ENCODE measurements at regions not wholly inside any gene's neighbourhood (a gene's known extent, or its start where the extent isn't known, plus 50 kb on each side); places are given as distances from the start of the nearest gene placed in this dataset.
"Not testable (repeated sequence)": the region's sequence is repeated elsewhere in the genome, so short reads cannot be mapped to it uniquely, and the experiment has no call there.

DNA sequence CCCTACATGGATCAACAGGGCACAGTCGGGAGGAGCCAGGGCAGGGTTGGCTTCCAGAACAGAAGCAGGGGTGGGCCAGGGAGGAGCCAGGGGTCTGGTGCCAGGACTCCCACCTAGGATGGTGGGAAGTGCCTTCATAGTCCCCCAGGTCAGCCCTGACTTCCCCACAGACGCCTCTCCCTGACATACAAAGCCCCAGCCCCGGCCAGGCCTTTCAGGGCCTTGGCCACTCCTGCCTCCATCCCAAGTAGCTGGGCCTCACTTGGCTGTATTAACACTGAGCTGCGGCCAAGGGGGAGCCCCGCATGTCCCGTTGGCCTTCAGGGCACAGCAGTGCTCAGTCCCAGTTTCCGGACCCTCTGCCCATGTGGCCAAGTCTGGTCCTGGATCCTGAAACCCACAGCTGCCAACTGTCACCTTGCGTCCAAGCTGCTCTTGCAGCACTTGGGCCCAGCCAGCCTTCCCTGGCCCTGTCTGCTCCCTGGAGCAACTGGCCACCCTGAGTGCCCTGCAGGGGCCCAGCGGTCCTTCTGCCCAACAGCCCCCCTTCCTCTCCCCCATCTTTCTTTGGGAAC, 627.8 kb downstream of the MATN1 start:
- no peak overlapping the region for H3K4me3 Mint-ChIP-seq
- H3K36me3 Mint-ChIP-seq (ENCODE audit: low read depth), result no peaks in the 10 kb centered on the region
- H3K27ac Mint-ChIP-seq, result no peak overlapping the region
- no peaks in the 10 kb centered on the region for H3K4me1 Mint-ChIP-seq (ENCODE audit: low read depth)
- H3K27me3 Mint-ChIP-seq, result no peaks in the 10 kb centered on the region
- peaks cover 31% of the 10 kb centered on the region for H3K9me3 Mint-ChIP-seq
- intact Hi-C loops (cut with micrococcal nuclease), result no loop called here

DNA sequence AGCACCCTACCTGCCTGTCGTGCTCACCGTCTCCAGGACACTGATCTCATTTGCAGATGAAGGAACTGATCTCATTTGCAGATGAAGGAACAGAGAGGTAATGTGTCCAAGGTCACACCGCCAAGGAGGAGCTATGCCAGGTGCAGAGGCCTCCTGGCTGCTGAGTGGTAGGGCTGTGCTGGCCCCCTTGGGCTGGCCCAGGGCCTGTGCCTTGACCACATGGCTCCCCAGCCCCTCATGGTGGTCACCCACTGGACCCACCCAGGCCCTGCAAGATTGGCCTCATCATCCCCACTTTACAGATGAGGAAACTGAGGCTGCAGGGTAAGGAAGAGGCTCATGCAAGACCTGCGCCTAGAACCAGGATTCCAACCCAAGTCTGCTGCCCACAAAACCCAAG, 628.3 kb downstream of the MATN1 start:
- H3K9me3 Mint-ChIP-seq, result peaks cover 31% of the 10 kb centered on the region
- no peaks in the 10 kb centered on the region for H3K27me3 Mint-ChIP-seq
- H3K4me3 Mint-ChIP-seq, result no peak overlapping the region
- H3K4me1 Mint-ChIP-seq (ENCODE audit: low read depth), result no peaks in the 10 kb centered on the region
- no peak overlapping the region for H3K27ac Mint-ChIP-seq
- no peaks in the 10 kb centered on the region for H3K36me3 Mint-ChIP-seq (ENCODE audit: low read depth)
- intact Hi-C loops (cut with micrococcal nuclease), result no loop called here

- H3K36me3 Mint-ChIP-seq (ENCODE audit: low read depth), result no peaks in the 10 kb centered on the region
- no peaks in the 10 kb centered on the region for H3K27me3 Mint-ChIP-seq
- peaks cover 31% of the 10 kb centered on the region for H3K9me3 Mint-ChIP-seq
- H3K4me3 Mint-ChIP-seq, result no peak overlapping the region
- H3K4me1 Mint-ChIP-seq (ENCODE audit: low read depth), result no peaks in the 10 kb centered on the region
- intact Hi-C loops (cut with micrococcal nuclease), result no loop called here
- H3K27ac Mint-ChIP-seq, result no peak overlapping the region
Observed at GRCh38 chr1:30092051-30092858, 631.1 kb downstream of the MATN1 start.

DNA sequence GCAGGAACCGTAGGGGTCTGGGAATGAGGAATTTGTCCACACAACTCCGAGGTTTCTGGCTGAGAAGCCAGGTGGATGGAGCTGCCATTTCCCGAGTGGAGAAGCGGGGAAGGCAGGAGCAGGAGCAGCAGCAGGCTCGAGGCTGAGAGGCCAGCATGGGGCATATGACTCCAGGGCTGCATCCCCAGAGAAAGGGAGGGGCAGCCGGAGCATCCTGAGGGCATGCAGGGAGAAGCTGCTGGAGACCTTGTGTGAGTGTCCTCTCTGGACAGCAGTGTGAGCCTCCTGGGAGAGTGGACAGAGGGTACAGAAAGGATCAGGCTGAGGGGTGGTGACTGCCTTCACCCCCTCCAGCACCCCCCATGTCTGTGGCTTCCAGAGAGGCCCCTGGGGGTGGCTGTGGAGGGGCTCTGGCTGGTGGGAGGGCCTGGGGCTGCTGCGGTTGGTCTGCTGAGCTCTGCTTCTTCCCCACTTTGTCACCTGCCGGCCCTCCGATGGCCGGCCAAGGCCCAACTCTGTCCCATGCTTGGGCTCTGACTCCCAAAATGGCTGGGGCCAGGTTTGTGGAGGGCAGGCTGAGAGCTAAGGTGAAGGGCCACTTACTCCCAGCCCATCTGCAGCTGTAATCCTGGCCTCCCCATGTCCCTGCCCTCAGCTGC, 633.1 kb downstream of the MATN1 start:
- Mint-ChIP-seq H3K4me3 (no peak overlapping the region), H3K27me3 (peaks cover 11% of the 10 kb centered on the region), H3K27ac (no peak overlapping the region), H3K9me3 (peaks cover 31% of the 10 kb centered on the region), H3K36me3 (ENCODE audit: low read depth) (no peaks in the 10 kb centered on the region), H3K4me1 (ENCODE audit: low read depth) (no peaks in the 10 kb centered on the region)
- intact Hi-C loops (cut with micrococcal nuclease), result no loop called here

- Mint-ChIP-seq H3K4me1 (ENCODE audit: low read depth) (peaks cover 1% of the 10 kb centered on the region), H3K27ac (no peak overlapping the region), H3K9me3 (peaks cover 31% of the 10 kb centered on the region), H3K27me3 (peaks cover 13% of the 10 kb centered on the region), H3K4me3 (no peak overlapping the region), H3K36me3 (ENCODE audit: low read depth) (no peaks in the 10 kb centered on the region)
- intact Hi-C loops (cut with micrococcal nuclease), result no loop called here
Observed at GRCh38 chr1:30089024-30089430, 634.4 kb downstream of the MATN1 start.

DNA sequence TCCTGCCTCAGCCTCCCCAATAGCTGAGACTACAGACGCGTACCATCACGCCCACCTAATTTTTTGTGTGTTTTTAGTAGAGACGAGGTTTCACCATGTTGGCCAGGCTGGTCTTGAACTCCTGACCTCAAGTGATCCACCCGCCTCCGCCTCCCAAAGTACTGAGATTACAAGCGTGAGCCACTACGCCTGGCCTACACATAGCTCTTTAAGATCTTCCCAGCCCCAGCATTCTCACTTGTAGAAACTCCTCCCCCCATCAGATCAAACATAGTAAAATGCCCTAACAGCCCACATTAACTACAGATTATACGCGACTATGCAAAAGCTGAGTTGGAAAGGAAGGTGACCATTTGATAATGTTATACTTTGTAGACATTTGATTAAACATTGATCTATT, 634.8 kb downstream of the MATN1 start:
- Mint-ChIP-seq H3K27ac (no peak overlapping the region), H3K4me3 (no peak overlapping the region), H3K9me3 (peaks cover 27% of the 10 kb centered on the region), H3K27me3 (peaks cover 13% of the 10 kb centered on the region), H3K4me1 (ENCODE audit: low read depth) (peaks cover 6% of the 10 kb centered on the region), H3K36me3 (ENCODE audit: low read depth) (no peaks in the 10 kb centered on the region)
- intact Hi-C loops (cut with micrococcal nuclease), result no loop called here

DNA sequence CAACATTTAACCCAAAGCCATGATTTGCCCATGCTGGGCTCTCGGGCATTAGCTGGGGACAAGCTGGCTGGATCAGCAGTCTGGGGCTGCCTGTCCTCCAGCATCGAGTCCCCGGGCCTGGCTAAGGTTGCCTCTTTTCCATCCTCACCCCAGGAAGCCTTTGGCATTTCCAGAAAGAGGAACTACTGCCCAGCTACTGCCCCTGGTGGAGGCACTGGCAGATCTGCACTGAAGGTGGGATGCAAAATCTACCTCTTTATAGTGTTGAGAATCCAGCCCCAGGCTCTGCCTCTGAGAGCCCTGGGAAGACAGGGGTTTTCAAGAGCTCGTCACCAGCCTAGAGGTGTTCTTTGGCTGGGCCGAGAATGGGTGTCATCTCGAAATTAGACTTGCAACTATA, 635.9 kb downstream of the MATN1 start:
- H3K4me1 Mint-ChIP-seq (ENCODE audit: low read depth), result peaks cover 6% of the 10 kb centered on the region
- intact Hi-C loops (cut with micrococcal nuclease), result no loop called here
- peaks cover 13% of the 10 kb centered on the region for H3K27me3 Mint-ChIP-seq
- no peak overlapping the region for H3K4me3 Mint-ChIP-seq
- peaks cover 16% of the 10 kb centered on the region for H3K9me3 Mint-ChIP-seq
- H3K27ac Mint-ChIP-seq, result no peak overlapping the region
- H3K36me3 Mint-ChIP-seq (ENCODE audit: low read depth), result no peaks in the 10 kb centered on the region

- Mint-ChIP-seq H3K36me3 (ENCODE audit: low read depth) (no peaks in the 10 kb centered on the region), H3K27ac (no peak overlapping the region), H3K4me1 (ENCODE audit: low read depth) (peaks cover 6% of the 10 kb centered on the region), H3K4me3 (no peak overlapping the region), H3K9me3 (peaks cover 2% of the 10 kb centered on the region), H3K27me3 (peaks cover 13% of the 10 kb centered on the region)
- intact Hi-C loops (cut with micrococcal nuclease), result no loop called here
Observed at GRCh38 chr1:30085811-30086770, 637.3 kb downstream of the MATN1 start.

DNA sequence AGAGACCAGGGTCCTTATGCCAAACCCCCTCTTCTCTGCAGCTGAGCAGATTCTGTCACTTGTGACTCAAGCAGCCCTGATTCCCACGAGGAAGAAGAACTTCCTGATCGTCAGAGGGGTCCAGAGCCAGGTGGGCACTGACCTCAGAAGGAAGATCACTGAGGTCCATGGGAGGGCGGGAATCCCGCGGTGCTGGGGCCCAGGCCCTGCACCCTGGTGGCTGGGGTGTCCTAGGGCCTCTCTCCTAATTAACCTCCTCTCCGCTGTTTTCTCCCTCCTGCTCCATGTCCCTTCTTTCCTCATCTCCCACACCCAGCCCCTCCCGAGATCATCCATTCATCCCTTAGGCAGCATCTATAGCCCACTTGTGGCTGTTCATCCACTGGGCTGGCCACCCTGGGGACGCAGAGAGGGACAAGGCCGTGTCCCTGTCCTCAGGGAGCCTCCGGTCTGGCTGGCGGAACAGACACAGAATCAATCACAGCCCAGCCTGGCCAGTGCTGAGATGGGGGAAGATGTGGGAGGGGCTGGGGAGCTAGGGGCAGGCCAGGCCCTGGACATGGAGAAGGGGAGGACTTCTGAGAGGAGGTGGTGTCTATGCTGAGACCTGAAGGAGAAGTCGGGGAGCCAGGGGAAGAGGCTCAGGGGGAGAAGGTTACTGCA, 638.3 kb downstream of the MATN1 start:
- Mint-ChIP-seq H3K27ac (no peak overlapping the region), H3K4me1 (ENCODE audit: low read depth) (peaks cover 6% of the 10 kb centered on the region), H3K36me3 (ENCODE audit: low read depth) (no peaks in the 10 kb centered on the region), H3K4me3 (no peak overlapping the region), H3K27me3 (peaks cover 15% of the 10 kb centered on the region), H3K9me3 (no peaks in the 10 kb centered on the region)
- intact Hi-C loops (cut with micrococcal nuclease), result no loop called here

- Mint-ChIP-seq H3K36me3 (ENCODE audit: low read depth) (no peaks in the 10 kb centered on the region), H3K27ac (no peak overlapping the region), H3K9me3 (no peaks in the 10 kb centered on the region), H3K27me3 (peaks cover 15% of the 10 kb centered on the region), H3K4me3 (no peak overlapping the region), H3K4me1 (ENCODE audit: low read depth) (peaks cover 6% of the 10 kb centered on the region)
- intact Hi-C loops (cut with micrococcal nuclease), result no loop called here
Observed at GRCh38 chr1:30083800-30084464, 639.5 kb downstream of the MATN1 start.

DNA sequence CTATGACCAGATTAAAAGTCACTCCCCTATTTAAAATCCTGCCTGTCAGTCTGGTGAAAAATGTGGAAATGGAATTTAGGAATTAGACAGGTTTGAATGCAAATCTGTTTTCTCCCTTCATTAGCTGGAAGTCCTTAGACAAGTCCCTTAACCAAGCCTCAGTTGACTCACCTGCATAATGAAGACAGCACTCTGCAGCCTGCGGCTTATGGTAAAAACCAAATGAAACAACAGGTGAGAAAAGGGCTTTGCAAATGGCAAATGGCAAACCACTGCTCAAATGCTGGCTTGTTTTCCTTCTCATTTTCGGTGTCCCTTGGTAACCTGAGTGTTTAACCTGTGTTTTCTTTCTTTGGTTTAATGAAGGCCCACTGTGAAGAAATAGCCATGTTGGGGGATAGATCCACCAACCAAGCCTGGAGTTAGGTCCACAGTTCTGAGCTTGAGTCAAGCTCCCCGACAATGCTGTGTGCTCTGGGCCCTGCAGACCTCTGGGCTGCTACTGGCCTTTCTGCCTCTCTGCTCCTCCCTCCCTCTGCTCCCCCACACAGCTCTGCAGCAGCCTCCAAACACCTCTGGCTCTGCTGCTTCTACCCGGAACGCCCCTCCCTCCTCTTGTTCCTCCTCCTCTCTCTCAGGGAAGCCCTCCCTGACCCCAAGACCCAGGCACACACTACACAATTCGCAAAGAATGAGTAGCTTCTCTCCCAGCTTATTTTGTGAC, 641.8 kb downstream of the MATN1 start:
- Mint-ChIP-seq H3K36me3 (ENCODE audit: low read depth) (no peaks in the 10 kb centered on the region), H3K4me3 (no peak overlapping the region), H3K27me3 (peaks cover 13% of the 10 kb centered on the region), H3K4me1 (ENCODE audit: low read depth) (peaks cover 6% of the 10 kb centered on the region), H3K9me3 (peaks cover 6% of the 10 kb centered on the region), H3K27ac (no peak overlapping the region)
- intact Hi-C loops (cut with micrococcal nuclease), result no loop called here

- H3K4me3 Mint-ChIP-seq; H3K27me3 Mint-ChIP-seq; H3K36me3 Mint-ChIP-seq (ENCODE audit: low read depth); intact Hi-C loops (cut with micrococcal nuclease); H3K27ac Mint-ChIP-seq; H3K4me1 Mint-ChIP-seq (ENCODE audit: low read depth): not testable (repeated sequence)
- peaks cover 19% of the 10 kb centered on the region for H3K9me3 Mint-ChIP-seq
Observed at GRCh38 chr1:30075916-30076315, 647.5 kb downstream of the MATN1 start.

All from dendritic cell treated with granulocyte-macrophage colony-stimulating factor and Interleukin-4, amounts not matched to agents 40 ng/mL and 50 ng/mL, for 4 days (primary cell).